CD8-positive, alpha-beta memory T cell (primary cell): ENCODE measurements at regions not wholly inside any gene's neighbourhood (a gene's known extent, or its start where the extent isn't known, plus 50 kb on each side); places are given as distances from the start of the nearest gene placed in this dataset.

Experiments
- CTCF ChIA-PET: fragments of 350-600 bp; sonication (Branson Sonifier 250); formaldehyde crosslinking; loops from one replicate; lab custom pipeline; 2021; ENCODE audit warnings: antibody characterized with exemption; lab: Charles Lee
- POLR2A ChIA-PET: fragments of 350-600 bp; sonication (Branson Sonifier 250); formaldehyde crosslinking; loops from one replicate; lab custom pipeline; 2021; ENCODE audit warnings: antibody characterized with exemption; lab: Charles Lee
- DNase-seq, 5 donors: peaks; one replicate each; pipeline versions ENCODE4 v3.0.0 to v3.0.0-alpha.2; 2020 to 2022; ENCODE audit warnings: mixed read lengths in 1 of 5
- H3K27ac ChIP-seq: one replicate; pipeline ENCODE4 v1.7.0; 2013; ENCODE audit warnings: low read depth, mild to moderate bottlenecking, low read length, moderate library complexity
- H3K27me3 ChIP-seq: 2 replicates; pipeline ENCODE4 v1.7.0; 2013; ENCODE audit warnings: low read length, mild to moderate bottlenecking; ENCODE audit not compliant: insufficient read depth, poor library complexity, severe bottlenecking
- H3K36me3 ChIP-seq: 2 replicates; pipeline ENCODE4 v1.7.0; 2013; ENCODE audit warnings: mild to moderate bottlenecking, low read length, moderate library complexity; ENCODE audit not compliant: insufficient read depth
- H3K4me1 ChIP-seq: 2 replicates; pipeline ENCODE4 v1.7.0; 2013; ENCODE audit warnings: mild to moderate bottlenecking, low read length, moderate library complexity; ENCODE audit not compliant: insufficient read depth
- H3K4me3 ChIP-seq: 2 replicates; pipeline ENCODE4 v1.7.0; 2013; ENCODE audit warnings: mild to moderate bottlenecking, low read length
- H3K9me3 ChIP-seq: 2 replicates; pipeline ENCODE4 v1.7.0; 2013; ENCODE audit warnings: mild to moderate bottlenecking, low read length
- H3K27ac Mint-ChIP-seq, 8 donors: one replicate each; pipeline ENCODE4 v1.8.0; 2020 to 2021; ENCODE audit warnings: mixed read lengths in 8 of 8, mild to moderate bottlenecking in 6 of 8, inconsistent platforms in 3 of 8, moderate library complexity in 3 of 8
- H3K27me3 Mint-ChIP-seq, 2 donors: one replicate each; pipeline ENCODE4 v1.8.0; 2020 to 2021; ENCODE audit warnings: mixed read lengths in 2 of 2, mild to moderate bottlenecking in 1 of 2, moderate library complexity in 1 of 2
- H3K36me3 Mint-ChIP-seq, 3 donors: one replicate each; pipeline ENCODE4 v1.8.0; 2020 to 2021; ENCODE audit warnings: mixed read lengths in 3 of 3, inconsistent platforms in 1 of 3, mild to moderate bottlenecking in 1 of 3
- H3K4me1 Mint-ChIP-seq, 3 donors: one replicate each; pipeline ENCODE4 v1.8.0; 2020 to 2021; ENCODE audit warnings: mixed read lengths in 3 of 3, inconsistent platforms in 1 of 3, mild to moderate bottlenecking in 1 of 3
- H3K4me3 Mint-ChIP-seq, 7 donors: one replicate each; pipeline ENCODE4 v1.8.0; 2020 to 2021; ENCODE audit warnings: mixed read lengths in 7 of 7, mild to moderate bottlenecking in 6 of 7, moderate library complexity in 4 of 7, inconsistent platforms in 2 of 7
- H3K9me3 Mint-ChIP-seq, 5 donors: one replicate each; pipeline ENCODE4 v1.8.0; 2020 to 2022; ENCODE audit warnings: mixed read lengths in 5 of 5, mild to moderate bottlenecking in 3 of 5, moderate library complexity in 2 of 5, inconsistent platforms in 1 of 5

GRCh38 chr2:234812851-234813250 is 139.0 kb upstream of the SH3BP4 start:
- DNase-seq, result no peak
- H3K27me3 Mint-ChIP-seq, result peaks cover 4 to 57% of the 10 kb centered on the region in 2 donors
- Histone ChIP-seq H3K27me3 (no peaks in the 10 kb centered on the region), H3K4me1 (no peaks in the 10 kb centered on the region), H3K36me3 (no peaks in the 10 kb centered on the region), H3K27ac (no peak overlapping the region), H3K9me3 (no peaks in the 10 kb centered on the region), H3K4me3 (no peak overlapping the region)
- H3K9me3 Mint-ChIP-seq, result peaks cover 0 to 2% (median 0%) of the 10 kb centered on the region in 5 donors
- CTCF ChIA-PET, result no interaction called here
- POLR2A ChIA-PET, result no interaction called here
- no peaks in the 10 kb centered on the region for H3K4me1 Mint-ChIP-seq
- no peak overlapping the region for H3K4me3 Mint-ChIP-seq
- H3K27ac Mint-ChIP-seq, result no peak overlapping the region
- no peaks in the 10 kb centered on the region for H3K36me3 Mint-ChIP-seq

- H3K4me3 ChIP-seq, result no peak overlapping the region
- DNase-seq, result no peak
- ChIA-PET CTCF (no interaction called here), POLR2A (no interaction called here)
- Mint-ChIP-seq H3K4me3 (no peak overlapping the region), H3K27me3 (peaks cover 7 to 36% of the 10 kb centered on the region in 2 donors), H3K27ac (no peak overlapping the region), H3K4me1 (no peaks in the 10 kb centered on the region), H3K9me3 (peaks cover 0 to 2% (median 0%) of the 10 kb centered on the region in 5 donors), H3K36me3 (no peaks in the 10 kb centered on the region)
- H3K4me1 ChIP-seq, result no peaks in the 10 kb centered on the region
- no peak overlapping the region for H3K27ac ChIP-seq
- H3K27me3 ChIP-seq, result no peaks in the 10 kb centered on the region
- H3K36me3 ChIP-seq, result no peaks in the 10 kb centered on the region
- no peaks in the 10 kb centered on the region for H3K9me3 ChIP-seq
These were observed 142.9 kb upstream of the SH3BP4 start for GRCh38 chr2:234808907-234809306.

- no peaks in the 10 kb centered on the region for H3K4me1 Mint-ChIP-seq
- Histone ChIP-seq H3K9me3 (no peaks in the 10 kb centered on the region), H3K27ac (no peak overlapping the region), H3K36me3 (no peaks in the 10 kb centered on the region), H3K4me1 (no peaks in the 10 kb centered on the region), H3K27me3 (no peaks in the 10 kb centered on the region), H3K4me3 (no peak overlapping the region)
- H3K9me3 Mint-ChIP-seq, result peaks cover 0 to 2% (median 0%) of the 10 kb centered on the region in 5 donors
- no peaks in the 10 kb centered on the region for H3K36me3 Mint-ChIP-seq
- H3K27me3 Mint-ChIP-seq, result peaks cover 7 to 23% of the 10 kb centered on the region in 2 donors
- DNase-seq, result no peak
- POLR2A ChIA-PET, result no interaction called here
- no peak overlapping the region for H3K27ac Mint-ChIP-seq
- CTCF ChIA-PET, result no interaction called here
- no peak overlapping the region for H3K4me3 Mint-ChIP-seq
These were observed 145.0 kb upstream of the SH3BP4 start for GRCh38 chr2:234806818-234807217.

GRCh38 chr2:234805836-234806235 is 146.0 kb upstream of the SH3BP4 start:
- Mint-ChIP-seq H3K27me3 (peaks cover 10 to 22% of the 10 kb centered on the region in 2 donors), H3K4me1 (no peaks in the 10 kb centered on the region), H3K4me3 (no peak overlapping the region), H3K36me3 (no peaks in the 10 kb centered on the region), H3K9me3 (peaks cover 0 to 2% (median 0%) of the 10 kb centered on the region in 5 donors), H3K27ac (no peak overlapping the region)
- no peak for DNase-seq
- CTCF ChIA-PET, result no interaction called here
- Histone ChIP-seq H3K27ac (no peak overlapping the region), H3K4me1 (no peaks in the 10 kb centered on the region), H3K36me3 (no peaks in the 10 kb centered on the region), H3K27me3 (no peaks in the 10 kb centered on the region), H3K9me3 (no peaks in the 10 kb centered on the region), H3K4me3 (no peak overlapping the region)
- POLR2A ChIA-PET, result no interaction called here

- DNase-seq, result no peak
- peaks cover 13 to 27% of the 10 kb centered on the region in 2 donors for H3K27me3 Mint-ChIP-seq
- POLR2A ChIA-PET, result no interaction called here
- no peak overlapping the region for H3K4me3 ChIP-seq
- no peaks in the 10 kb centered on the region for H3K27me3 ChIP-seq
- no peaks in the 10 kb centered on the region for H3K4me1 ChIP-seq
- no peak overlapping the region for H3K27ac Mint-ChIP-seq
- CTCF ChIA-PET, result no interaction called here
- peaks cover 0 to 2% (median 0%) of the 10 kb centered on the region in 5 donors for H3K9me3 Mint-ChIP-seq
- H3K36me3 Mint-ChIP-seq, result no peaks in the 10 kb centered on the region
- H3K27ac ChIP-seq, result no peak overlapping the region
- no peaks in the 10 kb centered on the region for H3K4me1 Mint-ChIP-seq
- no peaks in the 10 kb centered on the region for H3K9me3 ChIP-seq
- no peak overlapping the region for H3K4me3 Mint-ChIP-seq
- H3K36me3 ChIP-seq, result no peaks in the 10 kb centered on the region
These were observed 147.1 kb upstream of the SH3BP4 start for GRCh38 chr2:234804704-234805103.

GRCh38 chr2:234802845-234803171 is 149.0 kb upstream of the SH3BP4 start:
- ChIA-PET POLR2A (no interaction called here), CTCF (no interaction called here)
- peaks cover 0 to 2% (median 0%) of the 10 kb centered on the region in 5 donors for H3K9me3 Mint-ChIP-seq
- Histone ChIP-seq H3K27ac (no peak overlapping the region), H3K36me3 (no peaks in the 10 kb centered on the region), H3K4me3 (no peak overlapping the region), H3K27me3 (no peaks in the 10 kb centered on the region), H3K9me3 (no peaks in the 10 kb centered on the region), H3K4me1 (no peaks in the 10 kb centered on the region)
- no peaks in the 10 kb centered on the region for H3K4me1 Mint-ChIP-seq
- H3K27ac Mint-ChIP-seq, result no peak overlapping the region
- H3K27me3 Mint-ChIP-seq, result peaks cover 10 to 21% of the 10 kb centered on the region in 2 donors
- DNase-seq, result no peak
- no peak overlapping the region for H3K4me3 Mint-ChIP-seq
- no peaks in the 10 kb centered on the region for H3K36me3 Mint-ChIP-seq

GRCh38 chr2:234802071-234802844 is 149.6 kb upstream of the SH3BP4 start:
- no peaks in the 10 kb centered on the region for H3K4me1 ChIP-seq
- no peak overlapping the region for H3K4me3 ChIP-seq
- ChIA-PET POLR2A (no interaction called here), CTCF (no interaction called here)
- H3K27me3 ChIP-seq, result no peaks in the 10 kb centered on the region
- peaks cover 10 to 23% of the 10 kb centered on the region in 2 donors for H3K27me3 Mint-ChIP-seq
- no peak overlapping the region for H3K4me3 Mint-ChIP-seq
- no peaks in the 10 kb centered on the region for H3K9me3 ChIP-seq
- no peak overlapping the region for H3K27ac Mint-ChIP-seq
- no peaks in the 10 kb centered on the region for H3K4me1 Mint-ChIP-seq
- peaks cover 0 to 2% (median 0%) of the 10 kb centered on the region in 5 donors for H3K9me3 Mint-ChIP-seq
- no peak for DNase-seq
- no peaks in the 10 kb centered on the region for H3K36me3 ChIP-seq
- no peak overlapping the region for H3K27ac ChIP-seq
- no peaks in the 10 kb centered on the region for H3K36me3 Mint-ChIP-seq

- no peaks in the 10 kb centered on the region for H3K9me3 Mint-ChIP-seq
- Histone ChIP-seq H3K9me3 (no peaks in the 10 kb centered on the region), H3K27ac (no peak overlapping the region), H3K36me3 (no peaks in the 10 kb centered on the region), H3K4me1 (no peaks in the 10 kb centered on the region), H3K4me3 (no peak overlapping the region), H3K27me3 (no peaks in the 10 kb centered on the region)
- ChIA-PET CTCF (no interaction called here), POLR2A (no interaction called here)
- no peaks in the 10 kb centered on the region for H3K36me3 Mint-ChIP-seq
- H3K4me3 Mint-ChIP-seq, result no peak overlapping the region
- no peaks in the 10 kb centered on the region for H3K4me1 Mint-ChIP-seq
- no peak for DNase-seq
- peaks cover 8 to 25% of the 10 kb centered on the region in 2 donors for H3K27me3 Mint-ChIP-seq
- H3K27ac Mint-ChIP-seq, result no peak overlapping the region
These were observed 154.1 kb upstream of the SH3BP4 start for GRCh38 chr2:234797566-234798250.
